HepG2 (cell line): ENCODE measurements at regions not wholly inside any gene's neighbourhood (a gene's known extent, or its start where the extent isn't known, plus 50 kb on each side); places are given as distances from the start of the nearest gene placed in this dataset.

Experiments
- ATAC-seq: fragments of 200-7000 bp; cut with Tn5 transposase; 3 replicates; pipeline ENCODE4 v1.9.1; 2020; ENCODE audit warnings: mild to moderate bottlenecking, moderate library complexity
- BruUV-seq: library from RNA; stranded (reverse); fragments of 400-500 nt; replicated peaks from 2 replicates; lab custom pipeline; 2021; lab: Mats Ljungman, UMichigan
- CTCF ChIA-PET: fragments of 300-600 bp; formaldehyde crosslinking; extraction: SDS; loops from one replicate; lab custom pipeline; 2021; ENCODE audit warnings: low total read pairs, inconsistent platforms, low intra/inter-chr PET ratio; lab: Yijun Ruan, JAX
- POLR2A ChIA-PET: fragments of 350-600 bp; sonication (Branson Sonifier 250); formaldehyde crosslinking; loops from one replicate; lab custom pipeline; 2020; ENCODE audit warnings: antibody characterized with exemption, inconsistent platforms; lab: Yijun Ruan, JAX
- DNase-seq: peaks from one replicate; pipeline ENCODE4 v3.0.0-alpha.2; 2015; ENCODE audit warnings: low spot score
- FAIRE-seq: peaks from 3 replicates; lab custom pipeline; 2011; peaks lifted over from hg19 to GRCh38; lab: Jason Lieb, UNC
- H2AFZ ChIP-seq: one replicate; pipeline ENCODE4 v1.6.1; 2011; ENCODE audit warnings: low read length, inconsistent platforms
- H3K27ac ChIP-seq: fragments of 300-600 bp; 3 replicates; pipeline ENCODE4 v1.8.0; 2011; ENCODE audit warnings: mixed run types, mild to moderate bottlenecking, mixed read lengths, low read length, inconsistent platforms; ENCODE audit not compliant: insufficient read depth; ENCODE audit errors: extremely low read length
- H3K27me3 ChIP-seq, 2 experiments: fragments of 200-600 bp in 1 of 2; 2 replicates in 1 of 2; 3 replicates in 1 of 2; pipeline versions ENCODE4 v1.6.0 to v1.8.0; 2011; ENCODE audit warnings: low read length in 2 of 2, mild to moderate bottlenecking in 2 of 2, moderate library complexity in 2 of 2, inconsistent platforms in 1 of 2; ENCODE audit not compliant: insufficient read depth in 2 of 2, control insufficient read depth in 1 of 2
- H3K36me3 ChIP-seq, 2 experiments: fragments of 200-600 bp in 1 of 2; replicated peaks in 1 of 2; 2 replicates in 1 of 2; 3 replicates in 1 of 2; pipeline versions ENCODE4 v1.5.1 to v1.8.0; 2011; ENCODE audit warnings: low read length in 2 of 2, inconsistent platforms in 1 of 2; ENCODE audit not compliant: insufficient read depth in 2 of 2, control insufficient read depth in 1 of 2
- H3K4me1 ChIP-seq: 2 replicates; pipeline ENCODE4 v1.5.1; 2012; ENCODE audit warnings: low read length, inconsistent platforms; ENCODE audit not compliant: insufficient read depth
- H3K4me2 ChIP-seq: 2 replicates; pipeline ENCODE4 v1.6.0; 2011; ENCODE audit warnings: low read depth, low read length, inconsistent platforms
- H3K4me3 ChIP-seq, 3 experiments: fragments of 200-600 bp in 1 of 3; sonication (generic), shearing (Covaris generic) in 1 of 3; replicated peaks in 1 of 3; 2 replicates each; pipeline ENCODE4 v1.5.1; 2011 to 2016; ENCODE audit warnings: low read length in 3 of 3, inconsistent platforms in 2 of 3, low read depth in 2 of 3, mild to moderate bottlenecking in 2 of 3, control low read depth in 1 of 3, mixed read lengths in 1 of 3; ENCODE audit not compliant: insufficient read depth in 1 of 3
- H3K79me2 ChIP-seq: one replicate; pipeline ENCODE4 v1.6.1; 2011; ENCODE audit warnings: low read length, inconsistent platforms; ENCODE audit not compliant: insufficient read depth
- H3K9ac ChIP-seq: 2 replicates; pipeline ENCODE4 v1.6.0; 2011; ENCODE audit warnings: mild to moderate bottlenecking, low read depth, low read length, inconsistent platforms; ENCODE audit not compliant: insufficient read depth
- H3K9me3 ChIP-seq: 2 replicates; pipeline ENCODE4 v1.5.1; 2012; ENCODE audit warnings: mild to moderate bottlenecking, low read length
- H4K20me1 ChIP-seq: 2 replicates; pipeline ENCODE4 v1.6.0; 2011; ENCODE audit warnings: inconsistent platforms, mild to moderate bottlenecking, low read length, moderate library complexity; ENCODE audit not compliant: insufficient read depth
- FOXJ3 ChIP-seq: sonication (generic); formaldehyde crosslinking; IDR thresholded peaks from 2 replicates; pipeline ENCODE4 v1.4.0; 2020; ENCODE audit warnings: missing genetic modification reagents, mild to moderate bottlenecking, borderline replicate concordance
- JARID2 ChIP-seq: sonication (generic); formaldehyde crosslinking; IDR thresholded peaks from 2 replicates; pipeline ENCODE4 v1.8.1; 2023; ENCODE audit warnings: missing genetic modification reagents, inconsistent platforms; ENCODE audit not compliant: insufficient replicate concordance
- SIN3A ChIP-seq: IDR thresholded peaks from 2 replicates; pipeline ENCODE4 v1.6.1; 2011; ENCODE audit warnings: low read depth, mild to moderate bottlenecking, control low read depth, low read length, borderline replicate concordance
- ZNF296 ChIP-seq: sonication (generic); formaldehyde crosslinking; conservative IDR thresholded peaks from 2 replicates; pipeline ENCODE4 v1.5.0; 2020; ENCODE audit warnings: mild to moderate bottlenecking, missing genetic modification reagents
- ZNF382 ChIP-seq: sonication (generic); formaldehyde crosslinking; IDR thresholded peaks from 2 replicates; pipeline ENCODE4 v1.5.0; 2020; ENCODE audit warnings: missing genetic modification reagents, mild to moderate bottlenecking, borderline replicate concordance
- ZNF776 ChIP-seq: sonication (generic); formaldehyde crosslinking; IDR thresholded peaks from 2 replicates; pipeline ENCODE4 v1.4.0; 2020; ENCODE audit warnings: mild to moderate bottlenecking, missing genetic modification reagents
- WGBS: methylation state at CpG from one replicate; pipeline ENCODE4 v1.1.6; 2017; ENCODE audit warnings: low lambda C conversion rate; 5-methylcytosine and 5-hydroxymethylcytosine counted together
- in situ Hi-C: cut with HindIII; loops from 2 replicates; pipeline ENCODE4 v1.10.0; 2017; ENCODE audit warnings: low pct_unique_long_range_greater_than_20kb; ENCODE audit not compliant: extremely low pct_ligation_motif_present
- intact Hi-C: fragments of 100-400 bp; cut with micrococcal nuclease; formaldehyde crosslinking; loops from one replicate; pipeline ENCODE4 v1.10.0; 2022; ENCODE audit not compliant: unreplicated experiment
- TF ChIP-seq, protein P1 (sequence below): sonication (generic); formaldehyde crosslinking; IDR thresholded peaks from 2 replicates; pipeline ENCODE4 v1.4.0; 2020; ENCODE audit warnings: missing genetic modification reagents
- TF ChIP-seq, protein P2 (sequence below): sonication (generic); formaldehyde crosslinking; IDR thresholded peaks from 2 replicates; pipeline ENCODE4; 2020; ENCODE audit warnings: missing genetic modification reagents, mild to moderate bottlenecking, borderline replicate concordance

GRCh38 chr4:111788099-111788498, 357.2 kb upstream of the FAM241A start:
- no peak for FAIRE-seq
- intact Hi-C loops (no loop called here), in situ Hi-C loops (no loop called here)
- CTCF ChIA-PET = no interaction called here
- Histone ChIP-seq H3K36me3 (no peaks in the 10 kb centered on the region), H3K9me3 (no peaks in the 10 kb centered on the region), H3K4me3 (no peak overlapping the region), H3K79me2 (no peaks in the 10 kb centered on the region), H3K27me3 (no peaks in the 10 kb centered on the region), H4K20me1 (no peaks in the 10 kb centered on the region), H3K4me1 (no peaks in the 10 kb centered on the region), H3K9ac (no peak overlapping the region), H2AFZ (no peak overlapping the region), H3K27ac (no peak overlapping the region), H3K4me2 (no peak overlapping the region)
- no peak for DNase-seq
- POLR2A ChIA-PET = no interaction called here
- BruUV-seq = no TSS peak
- 76% methylated on average over 19 of the region's 21 CpGs for WGBS
- TF ChIP-seq, protein P1, sequence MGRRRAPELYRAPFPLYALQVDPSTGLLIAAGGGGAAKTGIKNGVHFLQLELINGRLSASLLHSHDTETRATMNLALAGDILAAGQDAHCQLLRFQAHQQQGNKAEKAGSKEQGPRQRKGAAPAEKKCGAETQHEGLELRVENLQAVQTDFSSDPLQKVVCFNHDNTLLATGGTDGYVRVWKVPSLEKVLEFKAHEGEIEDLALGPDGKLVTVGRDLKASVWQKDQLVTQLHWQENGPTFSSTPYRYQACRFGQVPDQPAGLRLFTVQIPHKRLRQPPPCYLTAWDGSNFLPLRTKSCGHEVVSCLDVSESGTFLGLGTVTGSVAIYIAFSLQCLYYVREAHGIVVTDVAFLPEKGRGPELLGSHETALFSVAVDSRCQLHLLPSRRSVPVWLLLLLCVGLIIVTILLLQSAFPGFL (CRISPR knock-in tag) = no peak
- TF ChIP-seq, protein P2, sequence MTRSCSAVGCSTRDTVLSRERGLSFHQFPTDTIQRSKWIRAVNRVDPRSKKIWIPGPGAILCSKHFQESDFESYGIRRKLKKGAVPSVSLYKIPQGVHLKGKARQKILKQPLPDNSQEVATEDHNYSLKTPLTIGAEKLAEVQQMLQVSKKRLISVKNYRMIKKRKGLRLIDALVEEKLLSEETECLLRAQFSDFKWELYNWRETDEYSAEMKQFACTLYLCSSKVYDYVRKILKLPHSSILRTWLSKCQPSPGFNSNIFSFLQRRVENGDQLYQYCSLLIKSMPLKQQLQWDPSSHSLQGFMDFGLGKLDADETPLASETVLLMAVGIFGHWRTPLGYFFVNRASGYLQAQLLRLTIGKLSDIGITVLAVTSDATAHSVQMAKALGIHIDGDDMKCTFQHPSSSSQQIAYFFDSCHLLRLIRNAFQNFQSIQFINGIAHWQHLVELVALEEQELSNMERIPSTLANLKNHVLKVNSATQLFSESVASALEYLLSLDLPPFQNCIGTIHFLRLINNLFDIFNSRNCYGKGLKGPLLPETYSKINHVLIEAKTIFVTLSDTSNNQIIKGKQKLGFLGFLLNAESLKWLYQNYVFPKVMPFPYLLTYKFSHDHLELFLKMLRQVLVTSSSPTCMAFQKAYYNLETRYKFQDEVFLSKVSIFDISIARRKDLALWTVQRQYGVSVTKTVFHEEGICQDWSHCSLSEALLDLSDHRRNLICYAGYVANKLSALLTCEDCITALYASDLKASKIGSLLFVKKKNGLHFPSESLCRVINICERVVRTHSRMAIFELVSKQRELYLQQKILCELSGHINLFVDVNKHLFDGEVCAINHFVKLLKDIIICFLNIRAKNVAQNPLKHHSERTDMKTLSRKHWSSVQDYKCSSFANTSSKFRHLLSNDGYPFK = no peak
- TF ChIP-seq ZNF382 (CRISPR knock-in tag) = no peak
- no peak for TF ChIP-seq SIN3A
- no peak for TF ChIP-seq FOXJ3
- no peak for TF ChIP-seq JARID2 (CRISPR knock-in tag)
- no peak for TF ChIP-seq ZNF776 (CRISPR knock-in tag)
- TF ChIP-seq ZNF296 (CRISPR knock-in tag) = no peak
- ATAC-seq = no peak
